PC-3 (cell line): ENCODE measurements at regions not wholly inside any gene's neighbourhood (a gene's known extent, or its start where the extent isn't known, plus 50 kb on each side); places are given as distances from the start of the nearest gene placed in this dataset.
"Not testable (repeated sequence)": the region's sequence is repeated elsewhere in the genome, so short reads cannot be mapped to it uniquely, and the experiment has no call there.

ENCODE experiments used
- ATAC-seq: fragments of 200-7000 bp; cut with Tn5 transposase; 2 replicates; pipeline ENCODE4 v1.9.1; 2020; ENCODE audit warnings: mild to moderate bottlenecking, moderate library complexity
- BruUV-seq: library from RNA; stranded (reverse); fragments of 400-500 nt; replicated peaks from 2 replicates; lab custom pipeline; 2021; lab: Mats Ljungman, UMichigan
- CTCF ChIA-PET: fragments of 300-600 bp; sonication (Branson Sonifier 250); formaldehyde crosslinking; loops from one replicate; lab custom pipeline; 2022; ENCODE audit warnings: antibody characterized with exemption; lab: Charles Lee
- POLR2A ChIA-PET: fragments of 300-600 bp; sonication (Branson Sonifier 250); formaldehyde crosslinking; loops from one replicate; lab custom pipeline; 2022; ENCODE audit warnings: antibody characterized with exemption; ENCODE audit not compliant: unreplicated experiment; lab: Charles Lee
- DNase-seq: peaks from one replicate; pipeline ENCODE4 v3.0.0-alpha.2; 2015
- H2AFZ ChIP-seq: fragments of 300-600 bp; sonication (generic); 2 replicates; pipeline ENCODE4 v1.6.0; 2016; ENCODE audit warnings: antibody characterized with exemption, low read length
- H3F3A ChIP-seq: fragments of 300-600 bp; sonication (generic); one replicate; pipeline ENCODE4 v1.6.0; 2017; ENCODE audit warnings: antibody characterized with exemption, low read length, control low read depth, mild to moderate bottlenecking; ENCODE audit not compliant: unreplicated experiment
- H3K27ac ChIP-seq: fragments of 300-600 bp; sonication (generic); 2 replicates; pipeline ENCODE4 v1.5.1; 2016; ENCODE audit warnings: mild to moderate bottlenecking, low read length
- H3K27me3 ChIP-seq: fragments of 300-600 bp; sonication (generic); 2 replicates; pipeline ENCODE4 v1.6.1; 2016; ENCODE audit warnings: low read length, mixed read lengths
- H3K36me3 ChIP-seq: fragments of 300-600 bp; sonication (generic); 2 replicates; pipeline ENCODE4 v1.6.1; 2016; ENCODE audit warnings: low read depth, mixed run types, low read length, mixed read lengths
- H3K4me1 ChIP-seq: fragments of 300-600 bp; sonication (generic); 2 replicates; pipeline ENCODE4 v1.5.1; 2016; ENCODE audit warnings: low read length; ENCODE audit not compliant: insufficient read depth
- H3K4me2 ChIP-seq: fragments of 300-600 bp; sonication (generic); 2 replicates; pipeline ENCODE4 v1.6.0; 2016; ENCODE audit warnings: low read length
- H3K4me3 ChIP-seq: fragments of 300-600 bp; sonication (generic); 2 replicates; pipeline ENCODE4 v1.5.1; 2016; ENCODE audit warnings: mild to moderate bottlenecking, low read length, mixed read lengths
- H3K79me2 ChIP-seq: fragments of 300-600 bp; sonication (generic); 2 replicates; pipeline ENCODE4 v1.6.1; 2017; ENCODE audit warnings: low read length, mixed read lengths
- H3K9ac ChIP-seq: fragments of 300-600 bp; sonication (generic); 2 replicates; pipeline ENCODE4 v1.6.0; 2016; ENCODE audit warnings: mild to moderate bottlenecking, low read length
- H3K9me2 ChIP-seq: fragments of 300-600 bp; sonication (generic); replicated peaks from 2 replicates; pipeline ENCODE4 v1.6.1; 2016; ENCODE audit warnings: mixed run types, low read length, mixed read lengths
- H3K9me3 ChIP-seq: fragments of 300-600 bp; sonication (generic); 2 replicates; pipeline ENCODE4 v1.6.1; 2016; ENCODE audit warnings: low read length, mixed read lengths
- H4K20me1 ChIP-seq: fragments of 300-600 bp; sonication (generic); 2 replicates; pipeline ENCODE4 v1.6.1; 2016; ENCODE audit warnings: low read length, mixed read lengths
- EZH2 ChIP-seq: fragments of 300-600 bp; sonication (generic); IDR thresholded peaks from one replicate; pipeline ENCODE4 v1.6.1; 2017; ENCODE audit warnings: antibody characterized with exemption, mild to moderate bottlenecking, low read length; ENCODE audit not compliant: unreplicated experiment
- EZH2phosphoT487 ChIP-seq: fragments of 300-600 bp; sonication (generic); IDR thresholded peaks from 2 replicates; pipeline ENCODE4 v1.6.1; 2018; ENCODE audit warnings: mild to moderate bottlenecking, antibody characterized with exemption, low read length, borderline replicate concordance
- intact Hi-C: fragments of 100-400 bp; cut with micrococcal nuclease; formaldehyde crosslinking; loops from 2 replicates; pipeline ENCODE4 v1.9.0; 2023
- TF ChIP-seq, protein P1 (sequence below): fragments of 300-600 bp; sonication (generic); conservative IDR thresholded peaks from 2 replicates; pipeline ENCODE4 v1.5.1; 2017; ENCODE audit warnings: antibody characterized with exemption, low read depth, mild to moderate bottlenecking, low read length

DNA sequence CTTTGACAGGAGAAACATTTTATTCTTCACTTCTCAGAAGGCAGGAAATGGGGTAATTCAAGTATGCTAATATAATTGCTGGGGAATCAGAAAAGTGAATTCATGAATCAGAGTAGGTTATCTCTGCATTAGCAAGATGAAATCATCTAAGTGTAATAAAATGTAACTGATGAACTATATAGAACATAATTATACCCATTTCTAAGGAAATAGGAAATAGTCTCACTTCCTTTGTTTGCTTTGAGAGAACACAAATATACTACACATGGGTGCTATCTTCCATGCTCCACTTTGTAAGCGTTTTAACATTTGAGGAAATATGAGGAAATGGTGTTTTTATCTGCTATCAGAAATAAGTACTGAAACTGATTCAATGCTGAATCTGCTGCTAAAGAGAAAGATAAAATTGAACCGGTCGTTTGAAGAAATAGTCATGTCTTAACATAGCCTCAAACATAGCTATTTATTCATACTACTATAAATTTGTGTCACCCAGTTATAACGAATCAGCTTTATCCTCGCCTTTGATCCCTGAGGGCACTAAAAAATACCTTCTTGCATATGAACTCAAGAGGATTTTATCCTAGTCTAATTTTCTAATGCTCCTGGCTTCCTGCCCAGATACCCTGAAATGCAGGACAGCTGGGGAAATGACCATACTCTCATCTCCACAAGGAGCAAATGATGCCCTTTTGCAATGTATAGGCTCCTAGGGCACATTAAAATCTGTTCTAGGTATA is 696.0 kb downstream of the C12orf50 start:
- no peaks in the 10 kb centered on the region for H3K27me3 ChIP-seq
- no peak for DNase-seq
- TF ChIP-seq EZH2, result no peak
- TF ChIP-seq, protein P1, sequence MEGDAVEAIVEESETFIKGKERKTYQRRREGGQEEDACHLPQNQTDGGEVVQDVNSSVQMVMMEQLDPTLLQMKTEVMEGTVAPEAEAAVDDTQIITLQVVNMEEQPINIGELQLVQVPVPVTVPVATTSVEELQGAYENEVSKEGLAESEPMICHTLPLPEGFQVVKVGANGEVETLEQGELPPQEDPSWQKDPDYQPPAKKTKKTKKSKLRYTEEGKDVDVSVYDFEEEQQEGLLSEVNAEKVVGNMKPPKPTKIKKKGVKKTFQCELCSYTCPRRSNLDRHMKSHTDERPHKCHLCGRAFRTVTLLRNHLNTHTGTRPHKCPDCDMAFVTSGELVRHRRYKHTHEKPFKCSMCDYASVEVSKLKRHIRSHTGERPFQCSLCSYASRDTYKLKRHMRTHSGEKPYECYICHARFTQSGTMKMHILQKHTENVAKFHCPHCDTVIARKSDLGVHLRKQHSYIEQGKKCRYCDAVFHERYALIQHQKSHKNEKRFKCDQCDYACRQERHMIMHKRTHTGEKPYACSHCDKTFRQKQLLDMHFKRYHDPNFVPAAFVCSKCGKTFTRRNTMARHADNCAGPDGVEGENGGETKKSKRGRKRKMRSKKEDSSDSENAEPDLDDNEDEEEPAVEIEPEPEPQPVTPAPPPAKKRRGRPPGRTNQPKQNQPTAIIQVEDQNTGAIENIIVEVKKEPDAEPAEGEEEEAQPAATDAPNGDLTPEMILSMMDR, result no peak
- TF ChIP-seq EZH2phosphoT487, result no peak
- ChIA-PET POLR2A (no interaction called here), CTCF (no interaction called here)
- H2AFZ ChIP-seq, result no peak overlapping the region
- peaks cover 10% of the 10 kb centered on the region; the same call in 1 of the 2 replicates for H3K4me1 ChIP-seq
- no peaks in the 10 kb centered on the region for H3K79me2 ChIP-seq
- H3K4me3 ChIP-seq, result no peak overlapping the region
- H3F3A ChIP-seq, result no peaks in the 10 kb centered on the region
- no peaks in the 10 kb centered on the region for H4K20me1 ChIP-seq
- H3K9ac ChIP-seq, result no peak overlapping the region
- no peaks in the 10 kb centered on the region for H3K36me3 ChIP-seq
- no peak for ATAC-seq
- H3K27ac ChIP-seq, result no peak overlapping the region
- H3K4me2 ChIP-seq, result no peak overlapping the region
- no peaks in the 10 kb centered on the region for H3K9me3 ChIP-seq
- intact Hi-C loops, result no loop called here
- BruUV-seq, result no TSS peak
- no peaks in the 10 kb centered on the region for H3K9me2 ChIP-seq

DNA sequence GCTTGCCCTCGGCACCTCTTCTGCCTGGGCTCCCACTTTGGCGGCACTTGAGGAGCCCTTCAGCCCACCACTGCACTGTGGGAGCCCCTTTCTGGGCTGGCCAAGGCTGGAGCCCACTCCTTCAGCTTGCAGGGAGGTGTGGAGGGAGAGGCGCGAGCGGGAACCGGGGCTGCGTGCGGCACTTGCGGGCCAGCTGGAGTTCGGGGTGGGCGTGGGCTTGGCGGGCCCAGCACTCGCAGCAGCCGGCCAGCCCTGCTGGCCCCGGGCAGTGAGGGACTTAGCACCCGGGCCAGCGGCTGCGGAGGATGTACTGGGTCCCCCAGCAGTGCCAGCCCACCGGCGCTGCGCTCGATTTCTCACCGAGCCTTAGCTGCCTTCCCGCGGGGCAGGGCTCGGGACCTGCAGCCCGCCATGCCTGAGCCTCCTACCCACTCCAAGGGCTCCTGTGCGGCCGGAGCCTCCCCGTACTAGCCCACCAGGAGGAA is 699.1 kb downstream of the C12orf50 start:
- H4K20me1 ChIP-seq, H3K79me2 ChIP-seq, POLR2A ChIA-PET, CTCF ChIA-PET, DNase-seq, BruUV-seq, H2AFZ ChIP-seq, H3K4me3 ChIP-seq, H3K27me3 ChIP-seq, H3F3A ChIP-seq, intact Hi-C loops, H3K4me1 ChIP-seq, H3K4me2 ChIP-seq, ATAC-seq, H3K9ac ChIP-seq, H3K9me2 ChIP-seq, H3K36me3 ChIP-seq, H3K9me3 ChIP-seq, H3K27ac ChIP-seq: not testable (repeated sequence)

DNA sequence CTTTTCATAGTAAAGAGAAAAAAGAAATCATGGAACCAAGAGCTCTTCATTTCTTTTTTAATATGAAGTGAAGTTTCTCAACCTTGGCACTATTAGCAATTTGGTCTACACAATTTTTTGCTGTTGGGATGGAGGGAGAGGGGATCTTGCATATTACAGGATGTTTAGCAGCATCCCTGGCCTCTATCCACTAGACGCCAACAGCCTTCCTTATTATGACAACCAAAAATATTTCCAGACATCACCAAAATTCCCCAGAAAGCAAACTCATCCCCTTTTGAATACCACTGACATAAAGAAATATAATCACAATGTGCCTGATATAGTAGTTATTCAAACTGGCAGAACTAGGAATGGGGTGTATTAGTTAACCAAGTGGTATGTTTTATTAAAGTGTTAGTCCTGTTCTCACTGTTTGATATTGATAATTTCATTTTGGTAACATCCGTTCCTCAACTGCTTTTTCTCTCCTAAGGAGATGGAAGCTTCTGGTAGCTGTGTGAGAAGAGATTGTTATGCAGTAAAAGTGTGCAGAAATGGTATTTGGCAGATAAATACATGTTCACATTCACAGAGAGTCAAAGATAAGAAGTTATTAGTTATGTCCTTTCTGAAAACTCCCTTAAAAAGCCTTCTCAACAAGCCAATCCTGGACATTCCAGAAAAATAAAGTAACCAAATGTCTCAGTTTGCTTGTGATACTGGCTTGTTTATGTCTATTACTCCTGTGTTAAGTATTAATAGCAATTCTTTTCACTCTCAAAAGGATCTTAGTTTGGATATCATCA is 699.9 kb downstream of the C12orf50 start:
- Histone ChIP-seq H4K20me1 (no peaks in the 10 kb centered on the region), H3K4me3 (no peak overlapping the region), H3K79me2 (no peaks in the 10 kb centered on the region), H3K9me3 (no peaks in the 10 kb centered on the region), H3K4me1 (no peaks in the 10 kb centered on the region), H3K27ac (no peak overlapping the region), H3K9ac (no peak overlapping the region), H3F3A (no peaks in the 10 kb centered on the region), H3K4me2 (no peak overlapping the region), H2AFZ (no peak overlapping the region), H3K27me3 (no peaks in the 10 kb centered on the region), H3K9me2 (no peaks in the 10 kb centered on the region), H3K36me3 (no peaks in the 10 kb centered on the region)
- DNase-seq (no peak), ATAC-seq (no peak)
- TF ChIP-seq, protein P1, result no peak
- TF ChIP-seq EZH2phosphoT487 (no peak), EZH2 (no peak)
- BruUV-seq, result no TSS peak
- POLR2A ChIA-PET, result no interaction called here
- CTCF ChIA-PET, result no interaction called here
- intact Hi-C loops, result no loop called here
